NT2/D1 (cell line): ENCODE measurements at regions not wholly inside any gene's neighbourhood (a gene's known extent, or its start where the extent isn't known, plus 50 kb on each side); places are given as distances from the start of the nearest gene placed in this dataset.

Experiments used
- DNase-seq: peaks from one replicate; pipeline ENCODE4 v3.0.0-alpha.2; 2011; ENCODE audit warnings: low read depth, low spot score
- H3K27me3 ChIP-seq: 2 replicates; pipeline ENCODE4 v1.6.0; 2011; ENCODE audit warnings: mild to moderate bottlenecking; ENCODE audit not compliant: insufficient read length, insufficient read depth
- H3K36me3 ChIP-seq: 2 replicates; pipeline ENCODE4 v1.6.1; 2011; ENCODE audit warnings: mild to moderate bottlenecking, low read length, mixed read lengths; ENCODE audit not compliant: insufficient read depth, insufficient read length
- H3K4me1 ChIP-seq: 2 replicates; pipeline ENCODE4 v1.5.1; 2011; ENCODE audit not compliant: insufficient read depth, insufficient read length
- H3K4me3 ChIP-seq: 2 replicates; pipeline ENCODE4 v1.5.1; 2011; ENCODE audit warnings: low read depth; ENCODE audit not compliant: insufficient read length
- H3K9ac ChIP-seq: 2 replicates; pipeline ENCODE4 v1.6.0; 2011; ENCODE audit warnings: low read depth; ENCODE audit not compliant: insufficient read length
- H3K9me3 ChIP-seq: 2 replicates; pipeline ENCODE4 v1.5.1; 2011; ENCODE audit warnings: mild to moderate bottlenecking, low read length; ENCODE audit not compliant: insufficient read depth
- SUZ12 ChIP-seq: IDR thresholded peaks from 2 replicates; pipeline ENCODE4 v1.6.1; 2011; ENCODE audit not compliant: insufficient read length, insufficient read depth; ENCODE audit errors: extremely low read depth
- YY1 ChIP-seq: IDR thresholded peaks from 2 replicates; pipeline ENCODE4 v1.6.1; 2011; ENCODE audit not compliant: insufficient read length, insufficient read depth
- ZNF274 ChIP-seq: IDR thresholded peaks from 2 replicates; pipeline ENCODE4 v1.6.1; 2011; ENCODE audit warnings: mild to moderate bottlenecking, low read depth, low read length

GRCh38 chr7:45973725-45974532 is 52.9 kb upstream of the IGFBP3 start:
- TF ChIP-seq SUZ12 (no peak), YY1 (no peak), ZNF274 (no peak)
- Histone ChIP-seq H3K4me3 (no peak overlapping the region), H3K4me1 (peaks cover 3% of the 10 kb centered on the region), H3K27me3 (no peaks in the 10 kb centered on the region), H3K9ac (no peak overlapping the region), H3K9me3 (no peaks in the 10 kb centered on the region; the same call in 1 of the 2 replicates), H3K36me3 (no peaks in the 10 kb centered on the region)
- no peak for DNase-seq

GRCh38 chr7:45972629-45973312 is 51.7 kb upstream of the IGFBP3 start:
- no peak overlapping the region for H3K4me3 ChIP-seq
- no peak overlapping the region for H3K9ac ChIP-seq
- TF ChIP-seq YY1 = no peak
- no peaks in the 10 kb centered on the region for H3K27me3 ChIP-seq
- H3K9me3 ChIP-seq = no peaks in the 10 kb centered on the region; the same call in 1 of the 2 replicates
- no peak for DNase-seq
- H3K4me1 ChIP-seq = no peaks in the 10 kb centered on the region
- no peaks in the 10 kb centered on the region for H3K36me3 ChIP-seq

GRCh38 chr7:45971661-45972175 is 50.6 kb upstream of the IGFBP3 start:
- H3K4me3 ChIP-seq = no peak overlapping the region
- H3K9me3 ChIP-seq = no peaks in the 10 kb centered on the region; the same call in 1 of the 2 replicates
- no peaks in the 10 kb centered on the region for H3K27me3 ChIP-seq
- DNase-seq = no peak
- no peak overlapping the region for H3K9ac ChIP-seq
- H3K36me3 ChIP-seq = no peaks in the 10 kb centered on the region
- no peak for TF ChIP-seq YY1
- TF ChIP-seq SUZ12 = no peak
- no peaks in the 10 kb centered on the region for H3K4me1 ChIP-seq

GRCh38 chr7:45971171-45971570 is 50.1 kb upstream of the IGFBP3 start:
- H3K4me1 ChIP-seq = no peaks in the 10 kb centered on the region
- no peak for DNase-seq
- H3K9ac ChIP-seq = no peak overlapping the region
- no peaks in the 10 kb centered on the region for H3K27me3 ChIP-seq
- no peaks in the 10 kb centered on the region for H3K36me3 ChIP-seq
- H3K4me3 ChIP-seq = no peak overlapping the region
- TF ChIP-seq SUZ12 (no peak), YY1 (no peak), ZNF274 (no peak)
- no peaks in the 10 kb centered on the region; the same call in 1 of the 2 replicates for H3K9me3 ChIP-seq
